ENCODE measurements at regions not wholly inside any gene's neighbourhood (a gene's known extent, or its start where the extent isn't known, plus 50 kb on each side); places are given as distances from the start of the nearest gene placed in this dataset.

- TF ChIP-seq, protein P1, sequence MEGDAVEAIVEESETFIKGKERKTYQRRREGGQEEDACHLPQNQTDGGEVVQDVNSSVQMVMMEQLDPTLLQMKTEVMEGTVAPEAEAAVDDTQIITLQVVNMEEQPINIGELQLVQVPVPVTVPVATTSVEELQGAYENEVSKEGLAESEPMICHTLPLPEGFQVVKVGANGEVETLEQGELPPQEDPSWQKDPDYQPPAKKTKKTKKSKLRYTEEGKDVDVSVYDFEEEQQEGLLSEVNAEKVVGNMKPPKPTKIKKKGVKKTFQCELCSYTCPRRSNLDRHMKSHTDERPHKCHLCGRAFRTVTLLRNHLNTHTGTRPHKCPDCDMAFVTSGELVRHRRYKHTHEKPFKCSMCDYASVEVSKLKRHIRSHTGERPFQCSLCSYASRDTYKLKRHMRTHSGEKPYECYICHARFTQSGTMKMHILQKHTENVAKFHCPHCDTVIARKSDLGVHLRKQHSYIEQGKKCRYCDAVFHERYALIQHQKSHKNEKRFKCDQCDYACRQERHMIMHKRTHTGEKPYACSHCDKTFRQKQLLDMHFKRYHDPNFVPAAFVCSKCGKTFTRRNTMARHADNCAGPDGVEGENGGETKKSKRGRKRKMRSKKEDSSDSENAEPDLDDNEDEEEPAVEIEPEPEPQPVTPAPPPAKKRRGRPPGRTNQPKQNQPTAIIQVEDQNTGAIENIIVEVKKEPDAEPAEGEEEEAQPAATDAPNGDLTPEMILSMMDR (IDR thresholded peaks at IDR 0.05) = no peak
- no peak overlapping the region for H3K27ac ChIP-seq
- no peak overlapping the region for H3K4me3 ChIP-seq
- no peak for DNase-seq (ENCODE audit: low spot score)
Observed at GRCh38 chr4:54513741-54514140, 144.0 kb upstream of the KIT start.

- H3K27ac ChIP-seq = no peak overlapping the region
- DNase-seq (ENCODE audit: low spot score) = no peak
- no peak overlapping the region for H3K4me3 ChIP-seq
- TF ChIP-seq, protein P1 (IDR thresholded peaks at IDR 0.05) = no peak
Observed at GRCh38 chr4:54516556-54517215, 141.1 kb upstream of the KIT start.

GRCh38 chr4:54517781-54518444, 139.8 kb upstream of the KIT start:
- TF ChIP-seq, protein P1 (IDR thresholded peaks at IDR 0.05) = no peak
- DNase-seq (ENCODE audit: low spot score) = no peak

GRCh38 chr4:54525602-54526001, 132.2 kb upstream of the KIT start:
- TF ChIP-seq, protein P1 (IDR thresholded peaks at IDR 0.05) = no peak
- DNase-seq (ENCODE audit: low spot score) = no peak
- Histone ChIP-seq H3K27ac (no peak overlapping the region), H3K4me3 (no peak overlapping the region)

More at GRCh38 chr4:54517781-54518444, 139.8 kb upstream of the KIT start:
- Histone ChIP-seq H3K27ac (no peak overlapping the region), H3K4me3 (no peak overlapping the region)

- DNase-seq (ENCODE audit: low spot score) = no peak
- H3K27ac ChIP-seq = no peak overlapping the region
- no peak overlapping the region for H3K4me3 ChIP-seq
- TF ChIP-seq, protein P1 (IDR thresholded peaks at IDR 0.05) = no peak
Observed at GRCh38 chr4:54526560-54526959, 131.2 kb upstream of the KIT start.

GRCh38 chr4:54527532-54527931, 130.2 kb upstream of the KIT start:
- DNase-seq (ENCODE audit: low spot score) = no peak

More at GRCh38 chr4:54527532-54527931, 130.2 kb upstream of the KIT start:
- H3K27ac ChIP-seq = no peak overlapping the region
- TF ChIP-seq, protein P1 (IDR thresholded peaks at IDR 0.05) = no peak
- H3K4me3 ChIP-seq = no peak overlapping the region

All from coronary artery (tissue), 2 donors.